Neutrophil (primary cell): ENCODE measurements at regions not wholly inside any gene's neighbourhood (a gene's known extent, or its start where the extent isn't known, plus 50 kb on each side); places are given as distances from the start of the nearest gene placed in this dataset.

Experiments used
- H3K27ac ChIP-seq: fragments of 200-600 bp; sonication (generic); 2 replicates; pipeline ENCODE4 v1.5.1; 2016; ENCODE audit warnings: mild to moderate bottlenecking, moderate library complexity
- H3K27me3 ChIP-seq: fragments of 200-600 bp; sonication (generic); 2 replicates; pipeline ENCODE4 v1.6.0; 2016; ENCODE audit warnings: mild to moderate bottlenecking
- H3K36me3 ChIP-seq: fragments of 200-600 bp; sonication (generic); 2 replicates; pipeline ENCODE4 v1.5.1; 2017
- H3K4me1 ChIP-seq, 2 experiments: fragments of 200-600 bp in 1 of 2; sonication (generic) in 1 of 2; 1 replicate in 1 of 2; 2 replicates in 1 of 2; pipeline versions ENCODE4 v1.5.1 to v1.6.1; 2013 to 2016; ENCODE audit warnings: low read depth in 1 of 2, low read length in 1 of 2, mild to moderate bottlenecking in 1 of 2, moderate library complexity in 1 of 2; ENCODE audit not compliant: control insufficient read depth in 1 of 2, insufficient read depth in 1 of 2
- H3K4me3 ChIP-seq, 2 experiments: fragments of 200-600 bp in 1 of 2; sonication (generic) in 1 of 2; 1 replicate in 1 of 2; 2 replicates in 1 of 2; pipeline ENCODE4 v1.5.1; 2013 to 2016; ENCODE audit warnings: low read depth in 1 of 2, low read length in 1 of 2, mild to moderate bottlenecking in 1 of 2, moderate library complexity in 1 of 2
- H3K9me3 ChIP-seq: fragments of 200-600 bp; sonication (generic); 2 replicates; pipeline ENCODE4 v1.5.1; 2016
- TF ChIP-seq, protein P1 (sequence below): fragments of 200-600 bp; sonication (generic); IDR thresholded peaks from 2 replicates; pipeline ENCODE4 v1.5.1; 2016; ENCODE audit warnings: antibody characterized with exemption

DNA sequence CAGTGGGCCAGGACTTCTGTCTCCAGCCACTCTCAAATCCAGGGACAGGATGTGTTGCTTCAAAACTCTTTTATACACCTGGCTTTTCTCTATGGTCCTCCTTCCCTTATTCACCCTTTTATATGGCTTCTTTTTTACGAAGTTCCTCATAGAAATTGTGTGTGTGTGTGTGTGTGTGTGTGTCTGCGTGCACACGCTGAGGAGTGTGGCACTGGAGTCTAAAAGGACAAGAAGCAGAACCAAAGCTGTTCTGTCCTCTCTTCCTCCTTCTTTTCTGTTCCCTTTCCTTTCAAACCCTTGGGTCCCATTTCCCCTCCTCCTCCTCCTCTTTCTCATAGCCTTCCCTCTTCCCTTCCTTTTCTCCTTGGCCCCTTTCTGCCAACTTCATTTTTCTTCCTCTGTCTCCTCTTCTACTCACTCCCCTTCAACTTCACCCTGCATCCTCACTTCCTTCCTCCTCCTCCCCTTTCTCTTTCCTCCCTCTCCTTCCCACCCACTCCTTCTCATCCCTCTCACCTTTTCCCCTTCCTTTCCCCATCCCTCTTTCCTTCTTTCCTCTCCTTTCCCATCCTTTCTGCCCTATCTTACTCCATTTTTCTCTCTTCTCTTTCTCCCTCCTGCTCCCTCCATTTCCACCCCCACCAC lies 360.5 kb downstream of the MID1IP1 start:
- Histone ChIP-seq H3K9me3 (no peaks in the 10 kb centered on the region), H3K4me3 (no peak overlapping the region), H3K27me3 (peaks cover 46% of the 10 kb centered on the region), H3K36me3 (no peaks in the 10 kb centered on the region), H3K27ac (no peak overlapping the region), H3K4me1 (peaks cover 4 to 6% of the 10 kb centered on the region in 2 experiments)
- TF ChIP-seq, protein P1, sequence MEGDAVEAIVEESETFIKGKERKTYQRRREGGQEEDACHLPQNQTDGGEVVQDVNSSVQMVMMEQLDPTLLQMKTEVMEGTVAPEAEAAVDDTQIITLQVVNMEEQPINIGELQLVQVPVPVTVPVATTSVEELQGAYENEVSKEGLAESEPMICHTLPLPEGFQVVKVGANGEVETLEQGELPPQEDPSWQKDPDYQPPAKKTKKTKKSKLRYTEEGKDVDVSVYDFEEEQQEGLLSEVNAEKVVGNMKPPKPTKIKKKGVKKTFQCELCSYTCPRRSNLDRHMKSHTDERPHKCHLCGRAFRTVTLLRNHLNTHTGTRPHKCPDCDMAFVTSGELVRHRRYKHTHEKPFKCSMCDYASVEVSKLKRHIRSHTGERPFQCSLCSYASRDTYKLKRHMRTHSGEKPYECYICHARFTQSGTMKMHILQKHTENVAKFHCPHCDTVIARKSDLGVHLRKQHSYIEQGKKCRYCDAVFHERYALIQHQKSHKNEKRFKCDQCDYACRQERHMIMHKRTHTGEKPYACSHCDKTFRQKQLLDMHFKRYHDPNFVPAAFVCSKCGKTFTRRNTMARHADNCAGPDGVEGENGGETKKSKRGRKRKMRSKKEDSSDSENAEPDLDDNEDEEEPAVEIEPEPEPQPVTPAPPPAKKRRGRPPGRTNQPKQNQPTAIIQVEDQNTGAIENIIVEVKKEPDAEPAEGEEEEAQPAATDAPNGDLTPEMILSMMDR, result no peak

DNA sequence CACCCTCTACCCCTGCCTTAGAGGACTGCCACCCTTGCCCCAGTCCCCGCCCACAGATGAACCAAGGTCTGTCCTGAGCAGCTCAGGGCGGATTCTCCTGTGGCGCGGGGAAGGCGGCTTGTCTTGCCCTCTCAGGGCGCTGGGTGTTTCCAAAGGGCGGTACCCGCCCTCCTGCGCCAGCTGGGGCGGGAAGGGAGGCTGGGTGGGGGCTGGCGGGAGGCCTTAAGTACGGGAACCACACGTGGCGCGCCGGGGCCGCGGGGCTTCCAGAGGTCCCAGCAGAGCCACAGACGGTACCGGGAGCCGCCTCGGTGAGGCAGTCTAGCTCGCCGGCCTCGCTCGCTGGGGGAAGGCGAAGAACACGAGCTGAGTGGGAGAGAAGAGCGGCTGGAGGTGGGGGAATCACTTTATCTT lies 361.1 kb downstream of the MID1IP1 start:
- H3K27ac ChIP-seq, result no peak overlapping the region
- H3K4me1 ChIP-seq, result peaks cover 4 to 6% of the 10 kb centered on the region in 2 experiments
- H3K9me3 ChIP-seq, result no peaks in the 10 kb centered on the region
- peaks cover 46% of the 10 kb centered on the region for H3K27me3 ChIP-seq
- TF ChIP-seq, protein P1, result no peak
- no peak overlapping the region for H3K4me3 ChIP-seq
- H3K36me3 ChIP-seq, result no peaks in the 10 kb centered on the region

DNA sequence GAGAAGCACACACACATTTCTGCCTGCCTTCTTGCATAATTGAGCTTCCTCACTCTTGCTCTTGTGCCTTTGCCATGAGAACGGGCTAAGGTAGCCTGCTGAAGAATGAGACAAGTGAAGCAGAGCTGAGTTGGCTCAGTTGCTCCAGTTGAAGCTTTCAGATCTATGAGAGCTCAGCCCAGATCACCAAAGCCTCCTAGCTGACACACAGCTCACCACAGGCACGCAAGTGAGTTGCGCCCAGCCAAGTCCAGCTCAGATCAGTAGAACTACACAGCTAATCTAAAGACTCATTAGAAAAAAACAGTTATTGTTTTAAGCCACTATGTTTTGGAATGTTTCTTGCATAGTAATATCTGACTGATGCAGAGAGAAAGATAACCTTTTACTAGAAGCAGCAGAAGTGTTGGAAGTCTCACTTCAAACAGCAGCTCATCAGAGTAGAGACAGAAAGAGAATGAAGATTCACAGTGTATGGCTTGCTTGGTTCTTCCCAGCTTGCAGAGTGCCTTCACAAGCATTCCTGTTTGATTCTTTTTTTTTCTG lies 362.4 kb downstream of the MID1IP1 start:
- no peak overlapping the region for H3K27ac ChIP-seq
- H3K27me3 ChIP-seq, result peaks cover 44% of the 10 kb centered on the region
- H3K4me3 ChIP-seq, result no peak overlapping the region
- TF ChIP-seq, protein P1, result no peak
- H3K9me3 ChIP-seq, result no peaks in the 10 kb centered on the region
- H3K36me3 ChIP-seq, result no peaks in the 10 kb centered on the region
- H3K4me1 ChIP-seq, result peaks cover 4 to 6% of the 10 kb centered on the region in 2 experiments

DNA sequence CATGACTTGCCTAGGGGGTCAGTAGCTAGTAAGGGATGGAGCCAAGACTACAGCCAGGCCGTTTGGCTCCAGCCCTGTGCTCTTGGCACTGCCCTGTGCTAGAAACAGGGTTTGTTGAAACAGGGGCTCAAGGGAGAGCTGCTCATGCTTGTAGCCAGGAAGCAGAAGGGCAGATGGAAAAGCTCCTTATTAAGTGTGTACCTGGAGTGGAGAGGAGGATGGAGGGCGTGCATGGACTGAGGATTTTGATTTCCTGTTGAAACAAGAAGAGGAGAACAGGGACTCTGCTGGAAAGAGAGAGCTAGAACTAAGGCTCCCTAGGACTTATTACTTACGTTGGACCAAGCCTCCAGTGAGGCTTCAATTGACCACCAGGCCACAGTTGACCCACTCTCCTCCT lies 363.0 kb downstream of the MID1IP1 start:
- TF ChIP-seq, protein P1, result no peak

DNA sequence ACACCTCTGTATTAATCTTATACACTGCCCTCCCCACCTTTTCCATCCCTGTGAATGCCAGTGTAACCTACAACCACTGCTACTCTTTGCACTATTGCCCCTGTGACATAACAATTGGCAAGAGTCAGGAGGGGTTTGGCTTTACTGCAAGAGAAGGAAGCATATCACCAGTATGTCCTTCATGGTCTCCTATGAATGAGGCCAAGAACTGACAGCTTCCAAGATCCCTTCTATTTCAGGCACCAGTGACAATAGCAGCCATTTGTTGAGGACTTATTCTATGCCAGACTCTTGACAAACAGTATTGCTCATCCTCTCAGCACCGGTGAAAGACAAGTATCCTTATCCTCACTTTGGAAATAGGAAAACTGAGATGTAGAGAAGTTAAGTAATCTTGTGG lies 363.9 kb downstream of the MID1IP1 start:
- TF ChIP-seq, protein P1, result no peak
- Histone ChIP-seq H3K9me3 (no peaks in the 10 kb centered on the region), H3K4me3 (no peak overlapping the region), H3K36me3 (no peaks in the 10 kb centered on the region), H3K4me1 (peaks cover 0 to 6% of the 10 kb centered on the region in 2 experiments), H3K27me3 (peaks cover 39% of the 10 kb centered on the region), H3K27ac (no peak overlapping the region)

More for the DNA sequence above, 363.0 kb downstream of the MID1IP1 start:
- Histone ChIP-seq H3K27ac (no peak overlapping the region), H3K9me3 (no peaks in the 10 kb centered on the region), H3K4me1 (peaks cover 4 to 6% of the 10 kb centered on the region in 2 experiments), H3K27me3 (peaks cover 39% of the 10 kb centered on the region), H3K4me3 (no peak overlapping the region), H3K36me3 (no peaks in the 10 kb centered on the region)
